Transverse colon (tissue), 4 donors: ENCODE measurements at regions not wholly inside any gene's neighbourhood (a gene's known extent, or its start where the extent isn't known, plus 50 kb on each side); places are given as distances from the start of the nearest gene placed in this dataset.

Experiments
- POLR2AphosphoS5 ChIP-seq, 3 donors: sonication (generic); formaldehyde crosslinking; IDR thresholded peaks; one replicate each; pipeline ENCODE4 v1.6.1; 2016; ENCODE audit warnings: antibody characterized with exemption in 3 of 3
- TF ChIP-seq, protein P1 (sequence below), 5 experiments: fragments of 200-600 bp in 3 of 5; fragments of 450-650 bp in 2 of 5; sonication (generic) in 3 of 5; IDR thresholded peaks; 1 replicate in 2 of 5; 2 replicates in 3 of 5; pipeline ENCODE4 v1.5.1; 2016 to 2017; ENCODE audit warnings: antibody characterized with exemption in 5 of 5, inconsistent platforms in 3 of 5, mild to moderate bottlenecking in 2 of 5, moderate library complexity in 1 of 5

GRCh38 chr2:61720911-61721310 lies 132.9 kb downstream of the FAM161A start:
- TF ChIP-seq, protein P1, sequence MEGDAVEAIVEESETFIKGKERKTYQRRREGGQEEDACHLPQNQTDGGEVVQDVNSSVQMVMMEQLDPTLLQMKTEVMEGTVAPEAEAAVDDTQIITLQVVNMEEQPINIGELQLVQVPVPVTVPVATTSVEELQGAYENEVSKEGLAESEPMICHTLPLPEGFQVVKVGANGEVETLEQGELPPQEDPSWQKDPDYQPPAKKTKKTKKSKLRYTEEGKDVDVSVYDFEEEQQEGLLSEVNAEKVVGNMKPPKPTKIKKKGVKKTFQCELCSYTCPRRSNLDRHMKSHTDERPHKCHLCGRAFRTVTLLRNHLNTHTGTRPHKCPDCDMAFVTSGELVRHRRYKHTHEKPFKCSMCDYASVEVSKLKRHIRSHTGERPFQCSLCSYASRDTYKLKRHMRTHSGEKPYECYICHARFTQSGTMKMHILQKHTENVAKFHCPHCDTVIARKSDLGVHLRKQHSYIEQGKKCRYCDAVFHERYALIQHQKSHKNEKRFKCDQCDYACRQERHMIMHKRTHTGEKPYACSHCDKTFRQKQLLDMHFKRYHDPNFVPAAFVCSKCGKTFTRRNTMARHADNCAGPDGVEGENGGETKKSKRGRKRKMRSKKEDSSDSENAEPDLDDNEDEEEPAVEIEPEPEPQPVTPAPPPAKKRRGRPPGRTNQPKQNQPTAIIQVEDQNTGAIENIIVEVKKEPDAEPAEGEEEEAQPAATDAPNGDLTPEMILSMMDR (IDR thresholded peaks at IDR 0.05) = no peak
- TF ChIP-seq POLR2AphosphoS5 (IDR thresholded peaks at IDR 0.05) = no peak
